Testis (tissue), 2 donors: ENCODE measurements at regions not wholly inside any gene's neighbourhood (a gene's known extent, or its start where the extent isn't known, plus 50 kb on each side); places are given as distances from the start of the nearest gene placed in this dataset.

ENCODE experiments used
- DNase-seq: peaks from one replicate; pipeline ENCODE4 v3.0.0-alpha.2; 2019
- H3K27ac ChIP-seq, 2 donors: fragments of 200-600 bp; sonication (generic); one replicate each; pipeline ENCODE4 v1.5.1; 2019
- H3K27me3 ChIP-seq: fragments of 200-600 bp; sonication (generic); one replicate; pipeline ENCODE4 v1.5.1; 2019
- H3K36me3 ChIP-seq: fragments of 200-600 bp; sonication (generic); one replicate; pipeline ENCODE4 v1.5.1; 2017; ENCODE audit warnings: low read depth; ENCODE audit errors: missing control alignments
- H3K4me1 ChIP-seq: fragments of 200-600 bp; sonication (generic); one replicate; pipeline ENCODE4 v1.5.1; 2019
- H3K4me3 ChIP-seq, 2 donors: fragments of 200-600 bp; sonication (generic); one replicate each; pipeline ENCODE4 v1.5.1; 2017 to 2019
- H3K9me3 ChIP-seq: fragments of 200-600 bp; sonication (generic); one replicate; pipeline ENCODE4 v1.5.1; 2017
- POLR2A ChIP-seq: fragments of 450-650 bp; IDR thresholded peaks from one replicate; pipeline ENCODE4 v1.6.1; 2017; ENCODE audit warnings: antibody characterized with exemption, mild to moderate bottlenecking, moderate library complexity
- WGBS, 2 donors: methylation state at CpG; one replicate each; pipeline ENCODE4 v1.1.5; 2018; 5-methylcytosine and 5-hydroxymethylcytosine counted together
- intact Hi-C: fragments of 100-400 bp; cut with DNase I; formaldehyde crosslinking; loops from one replicate; pipeline ENCODE4 v1.15.1; 2023; ENCODE audit warnings: low total_unique reads
- TF ChIP-seq, protein P1 (sequence below), 3 experiments: fragments of 450-650 bp in 2 of 3; fragments of 200-600 bp in 1 of 3; sonication (generic) in 1 of 3; IDR thresholded peaks; one replicate each; pipeline ENCODE4 v1.5.1; 2016 to 2019; ENCODE audit warnings: antibody characterized with exemption in 3 of 3, mild to moderate bottlenecking in 2 of 3, moderate library complexity in 1 of 3

DNA sequence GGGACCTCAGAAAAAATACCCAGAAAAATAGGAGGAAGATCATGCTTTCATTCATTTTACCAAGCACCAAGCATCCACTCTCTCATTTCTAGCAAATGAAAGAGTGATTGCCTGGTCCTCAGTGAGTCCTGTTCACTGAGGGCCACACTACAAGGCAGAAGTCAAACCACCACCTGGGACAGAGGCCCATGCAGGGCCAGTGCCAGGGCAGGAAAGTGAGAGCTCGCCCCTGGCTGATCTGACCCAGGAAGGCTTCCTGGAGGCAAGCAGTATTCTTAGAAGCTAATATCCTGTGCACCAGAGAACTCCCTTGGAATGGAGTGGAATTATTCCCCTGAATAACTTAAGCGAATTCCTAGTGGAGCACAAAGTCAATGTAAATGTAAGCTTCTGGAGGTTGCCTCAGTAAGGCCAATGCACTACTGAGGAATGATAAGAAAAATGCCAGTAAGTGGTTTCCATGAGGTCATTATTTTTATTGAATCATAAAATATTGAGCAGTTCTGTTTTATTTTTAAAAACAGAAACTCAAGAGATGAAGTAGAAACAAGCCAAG lies 191.6 kb upstream of the ID2 start:
- no peak overlapping the region for H3K27ac ChIP-seq
- intact Hi-C loops, result no loop called here
- H3K4me1 ChIP-seq, result peaks cover 16% of the 10 kb centered on the region
- no peaks in the 10 kb centered on the region for H3K9me3 ChIP-seq
- TF ChIP-seq, protein P1, sequence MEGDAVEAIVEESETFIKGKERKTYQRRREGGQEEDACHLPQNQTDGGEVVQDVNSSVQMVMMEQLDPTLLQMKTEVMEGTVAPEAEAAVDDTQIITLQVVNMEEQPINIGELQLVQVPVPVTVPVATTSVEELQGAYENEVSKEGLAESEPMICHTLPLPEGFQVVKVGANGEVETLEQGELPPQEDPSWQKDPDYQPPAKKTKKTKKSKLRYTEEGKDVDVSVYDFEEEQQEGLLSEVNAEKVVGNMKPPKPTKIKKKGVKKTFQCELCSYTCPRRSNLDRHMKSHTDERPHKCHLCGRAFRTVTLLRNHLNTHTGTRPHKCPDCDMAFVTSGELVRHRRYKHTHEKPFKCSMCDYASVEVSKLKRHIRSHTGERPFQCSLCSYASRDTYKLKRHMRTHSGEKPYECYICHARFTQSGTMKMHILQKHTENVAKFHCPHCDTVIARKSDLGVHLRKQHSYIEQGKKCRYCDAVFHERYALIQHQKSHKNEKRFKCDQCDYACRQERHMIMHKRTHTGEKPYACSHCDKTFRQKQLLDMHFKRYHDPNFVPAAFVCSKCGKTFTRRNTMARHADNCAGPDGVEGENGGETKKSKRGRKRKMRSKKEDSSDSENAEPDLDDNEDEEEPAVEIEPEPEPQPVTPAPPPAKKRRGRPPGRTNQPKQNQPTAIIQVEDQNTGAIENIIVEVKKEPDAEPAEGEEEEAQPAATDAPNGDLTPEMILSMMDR (IDR thresholded peaks at IDR 0.05), result no peak
- no peak for TF ChIP-seq POLR2A
- WGBS, 2 donors, result 90 to 100% methylated on average over 2 of the region's 2 CpGs
- no peaks in the 10 kb centered on the region for H3K36me3 ChIP-seq
- no peaks in the 10 kb centered on the region for H3K27me3 ChIP-seq
- no peak for DNase-seq
- H3K4me3 ChIP-seq, result no peak overlapping the region

DNA sequence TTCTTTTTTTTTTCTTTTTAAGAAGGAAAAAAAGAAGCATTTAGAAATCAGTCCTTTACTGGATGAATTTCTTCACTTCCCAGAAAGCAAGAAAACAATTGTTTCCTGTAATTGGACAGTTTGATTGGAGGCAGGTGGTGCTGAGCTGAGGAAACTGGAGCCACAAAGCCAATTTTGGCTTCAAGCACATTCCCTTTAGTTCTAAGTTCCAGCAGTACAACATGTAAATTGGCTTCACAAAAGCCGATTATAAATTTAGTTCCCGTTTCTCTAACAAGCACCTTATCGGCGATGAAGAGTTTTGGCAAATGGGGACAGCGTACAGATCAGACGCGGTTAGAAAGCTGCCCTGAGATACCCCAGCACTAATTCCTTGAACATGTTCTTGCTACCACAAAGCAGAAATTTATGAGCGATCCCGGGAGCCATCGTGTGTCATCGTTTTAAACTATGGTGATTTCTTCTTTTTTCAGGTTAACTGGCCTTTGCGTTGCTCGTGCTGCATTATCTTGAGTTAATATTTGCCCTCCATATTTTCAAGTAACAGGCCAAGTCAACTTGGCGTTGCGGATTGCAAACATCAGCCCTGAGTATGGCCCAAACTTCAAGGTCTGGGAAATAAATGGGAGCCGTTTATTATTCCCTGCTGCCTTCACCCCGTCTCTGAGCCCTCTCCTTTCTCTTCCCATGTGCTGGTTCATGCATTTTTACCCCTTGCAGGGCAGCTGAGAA lies 190.4 kb upstream of the ID2 start:
- Histone ChIP-seq H3K4me3 (no peak overlapping the region), H3K27ac (no peak overlapping the region), H3K4me1 (peaks cover 16% of the 10 kb centered on the region), H3K36me3 (no peaks in the 10 kb centered on the region), H3K9me3 (no peaks in the 10 kb centered on the region), H3K27me3 (no peaks in the 10 kb centered on the region)
- WGBS, 2 donors, result 54 to 57% methylated on average over 17 of the region's 17 CpGs
- intact Hi-C loops, result no loop called here
- no peak for DNase-seq
- TF ChIP-seq POLR2A, result no peak

DNA sequence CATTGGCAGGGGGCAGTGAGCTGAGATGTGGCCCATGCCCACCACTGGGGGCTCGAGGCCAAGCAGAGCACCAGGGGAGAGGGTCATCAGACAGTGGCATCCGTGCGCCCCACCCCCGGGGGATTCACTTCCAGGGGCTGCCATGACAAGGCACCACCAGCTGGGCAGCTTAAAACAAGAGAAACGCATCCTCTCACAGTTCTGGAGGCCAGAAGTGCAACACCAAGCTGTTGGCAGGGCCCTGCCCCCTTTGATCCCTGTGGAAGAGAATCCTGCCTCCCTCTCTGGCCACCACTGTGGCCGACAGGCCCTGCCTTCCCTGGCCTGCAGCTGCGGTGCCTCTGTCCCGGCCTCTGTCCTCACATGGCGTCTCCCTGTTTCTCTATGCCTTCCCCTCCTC lies 187.7 kb upstream of the ID2 start:
- no peaks in the 10 kb centered on the region for H3K36me3 ChIP-seq
- intact Hi-C loops, result no loop called here
- H3K27ac ChIP-seq, result no peak overlapping the region
- H3K4me3 ChIP-seq, result no peak overlapping the region
- DNase-seq, result no peak
- peaks cover 16% of the 10 kb centered on the region for H3K4me1 ChIP-seq
- no peak for TF ChIP-seq POLR2A
- TF ChIP-seq, protein P1 (IDR thresholded peaks at IDR 0.05), result no peak
- 84 to 89% methylated on average over 6 to 9 of the region's 9 CpGs for WGBS, 2 donors
- H3K27me3 ChIP-seq, result no peaks in the 10 kb centered on the region
- H3K9me3 ChIP-seq, result no peaks in the 10 kb centered on the region

DNA sequence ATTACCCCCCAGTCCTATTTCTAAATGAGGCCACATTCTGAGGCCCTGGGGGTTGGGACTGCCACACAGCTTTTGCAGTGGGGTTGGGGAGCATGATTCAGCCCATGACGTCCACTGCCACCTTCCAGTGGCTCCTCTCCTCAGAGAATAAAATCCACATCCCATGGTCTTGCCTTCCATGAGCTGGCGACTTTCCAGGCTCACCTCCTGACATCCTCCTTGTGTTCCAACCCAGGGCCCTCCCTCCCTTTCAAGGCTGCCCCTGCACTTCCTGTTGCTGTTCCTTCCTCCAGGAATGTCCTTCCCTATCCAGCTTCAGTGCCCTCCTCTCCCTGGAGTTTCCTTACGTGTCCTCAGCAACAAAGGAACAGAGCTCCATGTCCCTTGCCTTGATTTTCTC lies 187.3 kb upstream of the ID2 start:
- no peak for DNase-seq
- Histone ChIP-seq H3K27me3 (no peaks in the 10 kb centered on the region), H3K36me3 (no peaks in the 10 kb centered on the region), H3K4me3 (no peak overlapping the region), H3K27ac (no peak overlapping the region), H3K4me1 (peaks cover 16% of the 10 kb centered on the region), H3K9me3 (no peaks in the 10 kb centered on the region)
- intact Hi-C loops, result no loop called here
- 71 to 72% methylated on average over 3 of the region's 3 CpGs for WGBS, 2 donors
- TF ChIP-seq POLR2A, result no peak
- TF ChIP-seq, protein P1 (IDR thresholded peaks at IDR 0.05), result no peak

DNA sequence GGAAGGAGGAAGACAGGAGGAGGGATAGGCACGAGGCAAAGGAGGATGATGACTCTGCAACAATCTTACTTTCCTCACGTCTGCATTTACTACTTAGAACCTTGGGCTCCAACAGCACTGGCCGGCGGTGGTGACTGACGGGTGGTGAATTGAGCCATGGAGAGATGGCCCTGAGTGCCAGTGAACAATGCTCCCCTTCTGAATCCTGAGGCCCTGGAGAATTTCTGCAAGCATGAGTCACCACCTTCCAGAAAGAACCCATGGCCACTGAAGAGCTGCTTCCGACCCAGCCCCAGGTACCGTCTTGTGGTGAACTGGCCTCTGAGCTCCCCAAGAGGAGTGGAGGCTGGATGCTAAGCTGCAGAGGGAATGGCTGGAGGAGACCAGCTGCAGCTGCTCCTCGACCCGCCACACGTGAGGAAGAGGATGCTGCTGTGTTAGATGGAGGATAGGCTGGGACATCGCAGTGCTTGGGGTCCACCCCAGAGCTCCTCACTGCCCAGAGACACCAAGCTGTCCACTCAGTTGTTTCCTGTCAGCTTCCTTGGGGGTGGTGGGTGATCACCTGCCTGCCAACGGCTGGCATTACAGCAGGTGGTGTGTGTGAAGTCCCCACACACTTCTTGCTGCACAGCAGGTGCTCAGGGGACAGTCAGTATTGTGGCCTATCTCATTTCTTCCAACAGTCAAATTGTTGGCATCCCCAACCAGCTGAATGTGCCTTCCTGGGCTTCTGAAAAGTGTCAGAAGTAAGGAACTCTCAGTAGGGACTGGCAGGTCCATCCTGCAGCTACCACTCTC lies 186.5 kb upstream of the ID2 start:
- no peaks in the 10 kb centered on the region for H3K36me3 ChIP-seq
- DNase-seq, result no peak
- H3K4me3 ChIP-seq, result no peak overlapping the region
- intact Hi-C loops, result no loop called here
- H3K27me3 ChIP-seq, result no peaks in the 10 kb centered on the region
- peaks cover 16% of the 10 kb centered on the region for H3K4me1 ChIP-seq
- H3K27ac ChIP-seq, result no peak overlapping the region
- no peak for TF ChIP-seq POLR2A
- TF ChIP-seq, protein P1 (IDR thresholded peaks at IDR 0.05), result no peak
- no peaks in the 10 kb centered on the region for H3K9me3 ChIP-seq
- WGBS, 2 donors, result 86% methylated on average over 11 to 12 of the region's 12 CpGs
